Chondrocyte (in vitro differentiated cells): ENCODE measurements at regions not wholly inside any gene's neighbourhood (a gene's known extent, or its start where the extent isn't known, plus 50 kb on each side); places are given as distances from the start of the nearest gene placed in this dataset.

Source experiments
- DNase-seq: peaks from one replicate; pipeline ENCODE4 v3.0.0; 2021; ENCODE audit warnings: mixed read lengths, low spot score
- H3K27ac Mint-ChIP-seq: one replicate; pipeline ENCODE4 v1.8.0; 2021; ENCODE audit warnings: mild to moderate bottlenecking, moderate library complexity, mixed read lengths; ENCODE audit not compliant: unreplicated experiment
- H3K27me3 Mint-ChIP-seq: 2 replicates; pipeline ENCODE4 v1.8.0; 2021; ENCODE audit warnings: low read depth, mixed read lengths
- H3K36me3 Mint-ChIP-seq: 2 replicates; pipeline ENCODE4 v1.8.0; 2021; ENCODE audit warnings: low read depth, mixed read lengths
- H3K4me1 Mint-ChIP-seq: 2 replicates; pipeline ENCODE4 v1.8.0; 2021; ENCODE audit warnings: low read depth, mild to moderate bottlenecking, mixed read lengths
- H3K4me3 Mint-ChIP-seq: one replicate; pipeline ENCODE4 v1.8.0; 2021; ENCODE audit warnings: mild to moderate bottlenecking, moderate library complexity, mixed read lengths; ENCODE audit not compliant: unreplicated experiment
- H3K9me3 Mint-ChIP-seq: 2 replicates; pipeline ENCODE4 v1.8.0; 2021; ENCODE audit warnings: low read depth, mixed read lengths
- TF ChIP-seq, protein P1 (sequence below): fragments of 200-600 bp; sonication (generic); IDR thresholded peaks from 2 replicates; pipeline ENCODE4 v1.5.0; 2021; ENCODE audit warnings: antibody characterized with exemption, mild to moderate bottlenecking, moderate library complexity

- H3K4me1 Mint-ChIP-seq = no peaks in the 10 kb centered on the region
- peaks cover 2% of the 10 kb centered on the region for H3K27me3 Mint-ChIP-seq
- peaks cover 8% of the 10 kb centered on the region for H3K9me3 Mint-ChIP-seq
- no peak for DNase-seq
- H3K4me3 Mint-ChIP-seq = no peak overlapping the region
- H3K36me3 Mint-ChIP-seq = no peaks in the 10 kb centered on the region
- TF ChIP-seq, protein P1, sequence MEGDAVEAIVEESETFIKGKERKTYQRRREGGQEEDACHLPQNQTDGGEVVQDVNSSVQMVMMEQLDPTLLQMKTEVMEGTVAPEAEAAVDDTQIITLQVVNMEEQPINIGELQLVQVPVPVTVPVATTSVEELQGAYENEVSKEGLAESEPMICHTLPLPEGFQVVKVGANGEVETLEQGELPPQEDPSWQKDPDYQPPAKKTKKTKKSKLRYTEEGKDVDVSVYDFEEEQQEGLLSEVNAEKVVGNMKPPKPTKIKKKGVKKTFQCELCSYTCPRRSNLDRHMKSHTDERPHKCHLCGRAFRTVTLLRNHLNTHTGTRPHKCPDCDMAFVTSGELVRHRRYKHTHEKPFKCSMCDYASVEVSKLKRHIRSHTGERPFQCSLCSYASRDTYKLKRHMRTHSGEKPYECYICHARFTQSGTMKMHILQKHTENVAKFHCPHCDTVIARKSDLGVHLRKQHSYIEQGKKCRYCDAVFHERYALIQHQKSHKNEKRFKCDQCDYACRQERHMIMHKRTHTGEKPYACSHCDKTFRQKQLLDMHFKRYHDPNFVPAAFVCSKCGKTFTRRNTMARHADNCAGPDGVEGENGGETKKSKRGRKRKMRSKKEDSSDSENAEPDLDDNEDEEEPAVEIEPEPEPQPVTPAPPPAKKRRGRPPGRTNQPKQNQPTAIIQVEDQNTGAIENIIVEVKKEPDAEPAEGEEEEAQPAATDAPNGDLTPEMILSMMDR = no peak
- no peak overlapping the region for H3K27ac Mint-ChIP-seq
Observed at GRCh38 chr6:106910999-106911949, 63.3 kb downstream of the CD24 start.

DNA sequence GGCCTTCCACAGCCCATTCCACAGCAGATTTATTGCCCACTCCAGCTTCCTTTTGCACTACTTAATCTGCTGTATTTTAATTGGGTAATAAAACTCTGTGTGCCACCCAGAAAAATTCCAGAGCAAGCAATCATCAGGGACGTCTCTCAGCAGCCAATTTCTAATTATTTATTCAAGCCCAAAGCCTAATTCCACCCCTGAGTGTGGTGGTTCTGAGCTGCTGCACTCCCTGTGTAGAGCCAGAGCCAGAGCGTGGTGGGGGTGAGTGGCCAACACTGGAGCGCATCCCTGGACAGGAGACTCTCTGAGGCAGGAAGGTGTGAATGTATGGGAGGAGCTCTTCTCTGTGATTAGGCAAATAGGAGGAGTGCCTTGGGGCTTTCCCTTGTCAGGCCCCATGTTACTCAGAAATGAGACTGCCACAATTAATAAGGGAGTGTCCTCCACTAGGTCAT is 66.1 kb downstream of the CD24 start:
- no peaks in the 10 kb centered on the region for H3K36me3 Mint-ChIP-seq
- H3K4me1 Mint-ChIP-seq = no peaks in the 10 kb centered on the region
- peaks cover 10% of the 10 kb centered on the region for H3K27me3 Mint-ChIP-seq
- H3K9me3 Mint-ChIP-seq = peaks cover 7% of the 10 kb centered on the region
- H3K27ac Mint-ChIP-seq = no peak overlapping the region
- DNase-seq = no peak
- TF ChIP-seq, protein P1 = no peak
- no peak overlapping the region for H3K4me3 Mint-ChIP-seq

DNA sequence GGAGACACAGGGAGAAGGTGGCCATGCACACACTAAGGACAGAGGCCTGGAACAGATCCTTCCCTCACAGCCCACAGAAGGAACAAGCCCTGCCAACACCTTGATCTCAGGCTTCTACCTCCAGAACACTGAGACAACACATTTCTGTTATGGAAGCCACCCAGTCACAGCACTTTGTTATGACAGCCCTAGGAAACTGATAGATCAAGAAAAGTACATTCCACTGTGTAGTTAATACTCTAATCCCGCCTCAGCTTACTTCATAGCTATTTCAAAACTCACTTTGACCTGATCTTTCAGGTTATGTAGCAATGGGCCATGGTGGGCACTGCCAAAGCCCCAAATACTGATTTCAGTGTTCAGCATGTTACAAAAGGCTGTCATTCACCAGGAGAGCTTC is 66.8 kb downstream of the CD24 start:
- Mint-ChIP-seq H3K9me3 (peaks cover 10% of the 10 kb centered on the region), H3K36me3 (no peaks in the 10 kb centered on the region), H3K4me1 (no peaks in the 10 kb centered on the region), H3K4me3 (no peak overlapping the region), H3K27me3 (peaks cover 11% of the 10 kb centered on the region), H3K27ac (no peak overlapping the region)
- TF ChIP-seq, protein P1 = no peak
- DNase-seq = no peak

DNA sequence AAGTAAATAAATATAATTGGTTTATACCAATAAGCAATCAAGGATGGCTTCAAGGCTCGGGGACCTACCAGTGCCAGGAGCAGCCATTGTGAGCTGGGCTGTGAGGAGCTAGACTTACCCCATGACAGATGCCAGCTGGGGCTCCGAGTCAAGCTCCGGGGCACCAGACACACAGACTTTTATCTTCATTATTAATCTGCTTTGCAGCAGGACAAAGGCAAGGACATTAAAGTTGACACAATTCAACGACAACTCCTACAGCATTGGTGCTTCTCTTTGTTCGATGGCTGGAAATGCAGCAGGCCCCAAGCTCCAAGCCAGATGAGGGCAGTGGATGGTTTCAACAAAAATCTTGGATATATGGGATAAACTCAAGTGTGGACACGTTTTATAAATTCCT is 68.3 kb downstream of the CD24 start:
- Mint-ChIP-seq H3K4me3 (no peak overlapping the region), H3K4me1 (no peaks in the 10 kb centered on the region), H3K27ac (no peak overlapping the region), H3K27me3 (peaks cover 11% of the 10 kb centered on the region), H3K36me3 (no peaks in the 10 kb centered on the region), H3K9me3 (peaks cover 17% of the 10 kb centered on the region)
- no peak for DNase-seq
- TF ChIP-seq, protein P1 = no peak

DNA sequence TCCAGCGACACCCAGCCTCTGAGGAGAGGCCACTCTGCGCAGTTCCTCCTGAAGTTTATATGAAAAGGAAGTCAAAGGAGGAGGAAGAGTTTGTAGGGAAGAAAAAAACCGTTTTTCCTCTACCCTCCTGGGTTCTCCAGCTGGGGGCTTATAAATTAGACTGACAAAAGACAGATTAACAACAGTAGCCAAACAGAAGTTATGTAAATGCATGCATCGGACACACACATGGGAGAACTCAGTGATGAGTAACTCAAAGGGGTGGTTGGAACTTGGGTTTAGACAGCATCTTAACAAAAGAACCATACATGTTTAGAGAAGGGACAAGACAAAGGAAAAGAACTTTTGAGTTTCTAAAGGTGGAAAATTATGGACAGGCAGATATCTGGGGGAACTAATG is 71.2 kb downstream of the CD24 start:
- Mint-ChIP-seq H3K27ac (no peak overlapping the region), H3K27me3 (peaks cover 8% of the 10 kb centered on the region), H3K4me1 (no peaks in the 10 kb centered on the region), H3K36me3 (peaks cover 3% of the 10 kb centered on the region), H3K4me3 (no peak overlapping the region), H3K9me3 (peaks cover 24% of the 10 kb centered on the region)
- TF ChIP-seq, protein P1 = no peak
- no peak for DNase-seq
